Heart left ventricle (tissue), 13 donors: ENCODE measurements at regions not wholly inside any gene's neighbourhood (a gene's known extent, or its start where the extent isn't known, plus 50 kb on each side); places are given as distances from the start of the nearest gene placed in this dataset.

ENCODE experiments used
- POLR2A ChIP-seq, 2 donors: fragments of 450-650 bp; IDR thresholded peaks; one replicate each; pipeline ENCODE4 v1.6.1; 2017; ENCODE audit warnings: antibody characterized with exemption in 2 of 2, mild to moderate bottlenecking in 2 of 2, moderate library complexity in 2 of 2
- TF ChIP-seq, protein P1 (sequence below), 12 donors: fragments of 200-600 bp; sonication (generic) in 4 of 12; IDR thresholded peaks; one replicate each; pipeline versions ENCODE4 v1.5.0 to v1.8.0; 2018 to 2022; ENCODE audit warnings: antibody characterized with exemption in 12 of 12, mild to moderate bottlenecking in 5 of 12
- donor health status: ischemic (EF 13 %, LVEDD 7.1; RV severe dilation, severe dysfunction).
- donor health status: DM: no; HTN: yes; CAD: no.
- donor health status: DM: no; HTN: no; CAD: no.
- donor health status: ischemic (EF 25% LVEDD 6.9; RV normal size, moderate dysfunction).
- donor health status: ischemic (EF 25% LVEDD 5.7; RV mildly dilated, moderate dysfunction).
- donor health status: ischemic (EF 35%, LVEDD 5.7; RV mildly dilated, moderate dysfunction).
- donor health status: nonischemic (EF 11% LVEDD 7.7; RV severe dilation, severe dysfunction).
- donor health status: DM: yes; HTN: yes; CAD: no.
- donor health status: PGD.
- donor health status: ischemic (EF 29% LVEDD 5.4; RV normal size, mild dysfunction).
- donor health status: nonischemic (EF 23%, LVEDD 6.1; RV moderate dilation, normal function).

DNA sequence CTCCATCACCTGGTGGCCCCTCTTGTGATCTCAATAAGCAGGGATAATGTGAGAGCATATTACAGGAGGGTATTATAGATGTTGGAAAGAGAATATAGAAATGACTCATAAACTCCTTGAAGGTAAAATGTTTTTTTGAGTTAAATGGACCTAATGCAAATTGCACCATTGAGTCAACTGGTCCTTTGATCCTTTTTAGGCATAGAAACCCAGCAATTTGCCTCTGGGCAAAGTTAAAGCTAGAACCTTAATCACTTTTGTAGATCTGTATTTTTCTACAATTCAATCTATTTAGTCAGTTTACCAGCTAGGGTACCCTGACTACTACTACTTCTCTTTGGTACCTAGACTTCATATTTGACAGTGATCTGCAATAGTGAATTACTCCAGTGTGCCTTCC, 71.8 kb upstream of the RNF152 start:
- TF ChIP-seq, protein P1, sequence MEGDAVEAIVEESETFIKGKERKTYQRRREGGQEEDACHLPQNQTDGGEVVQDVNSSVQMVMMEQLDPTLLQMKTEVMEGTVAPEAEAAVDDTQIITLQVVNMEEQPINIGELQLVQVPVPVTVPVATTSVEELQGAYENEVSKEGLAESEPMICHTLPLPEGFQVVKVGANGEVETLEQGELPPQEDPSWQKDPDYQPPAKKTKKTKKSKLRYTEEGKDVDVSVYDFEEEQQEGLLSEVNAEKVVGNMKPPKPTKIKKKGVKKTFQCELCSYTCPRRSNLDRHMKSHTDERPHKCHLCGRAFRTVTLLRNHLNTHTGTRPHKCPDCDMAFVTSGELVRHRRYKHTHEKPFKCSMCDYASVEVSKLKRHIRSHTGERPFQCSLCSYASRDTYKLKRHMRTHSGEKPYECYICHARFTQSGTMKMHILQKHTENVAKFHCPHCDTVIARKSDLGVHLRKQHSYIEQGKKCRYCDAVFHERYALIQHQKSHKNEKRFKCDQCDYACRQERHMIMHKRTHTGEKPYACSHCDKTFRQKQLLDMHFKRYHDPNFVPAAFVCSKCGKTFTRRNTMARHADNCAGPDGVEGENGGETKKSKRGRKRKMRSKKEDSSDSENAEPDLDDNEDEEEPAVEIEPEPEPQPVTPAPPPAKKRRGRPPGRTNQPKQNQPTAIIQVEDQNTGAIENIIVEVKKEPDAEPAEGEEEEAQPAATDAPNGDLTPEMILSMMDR (IDR thresholded peaks at IDR 0.05), result no peak
- no peak for TF ChIP-seq POLR2A (IDR thresholded peaks at IDR 0.05)
